Astrocyte of the spinal cord (primary cell): ENCODE measurements at regions not wholly inside any gene's neighbourhood (a gene's known extent, or its start where the extent isn't known, plus 50 kb on each side); places are given as distances from the start of the nearest gene placed in this dataset.
"Not testable (repeated sequence)": the region's sequence is repeated elsewhere in the genome, so short reads cannot be mapped to it uniquely, and the experiment has no call there.

Experiments
- DNase-seq: peaks from one replicate; pipeline ENCODE4 v3.0.0; 2011; ENCODE audit warnings: low read depth, low spot score
- H3K4me3 ChIP-seq: 2 replicates; pipeline ENCODE4 v1.5.1; 2011; ENCODE audit warnings: low read depth, mild to moderate bottlenecking, low read length, moderate library complexity
- in situ Hi-C: cut with HindIII; loops from 2 replicates; pipeline ENCODE4 v1.10.0; 2017; ENCODE audit warnings: low sequenced_read_pairs
- TF ChIP-seq, protein P1 (sequence below): IDR thresholded peaks from 2 replicates; pipeline ENCODE4 v1.5.1; 2012; ENCODE audit warnings: low read depth, mild to moderate bottlenecking, low read length, inconsistent platforms

DNA sequence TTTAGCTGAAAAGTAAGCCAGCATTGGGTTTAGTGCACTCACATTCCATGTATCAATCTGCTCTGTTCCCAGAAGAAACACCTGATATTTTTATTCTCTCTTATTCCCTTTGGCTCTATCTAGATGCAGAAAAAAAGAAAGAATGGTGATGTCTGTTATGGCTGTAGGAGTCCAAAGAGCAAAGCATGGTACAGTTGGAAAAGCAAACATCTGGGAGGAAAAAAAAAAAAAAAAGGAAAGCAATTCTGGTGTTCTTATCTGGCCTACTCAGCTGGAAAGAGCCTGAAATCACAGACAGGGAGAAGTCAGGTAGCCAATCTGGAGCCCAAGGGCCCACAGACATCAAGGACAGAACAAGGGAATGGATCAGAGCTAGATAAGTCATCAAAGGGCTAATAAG is 293.9 kb downstream of the DUSP6 start:
- no peak for DNase-seq
- no peak overlapping the region for H3K4me3 ChIP-seq
- TF ChIP-seq, protein P1, sequence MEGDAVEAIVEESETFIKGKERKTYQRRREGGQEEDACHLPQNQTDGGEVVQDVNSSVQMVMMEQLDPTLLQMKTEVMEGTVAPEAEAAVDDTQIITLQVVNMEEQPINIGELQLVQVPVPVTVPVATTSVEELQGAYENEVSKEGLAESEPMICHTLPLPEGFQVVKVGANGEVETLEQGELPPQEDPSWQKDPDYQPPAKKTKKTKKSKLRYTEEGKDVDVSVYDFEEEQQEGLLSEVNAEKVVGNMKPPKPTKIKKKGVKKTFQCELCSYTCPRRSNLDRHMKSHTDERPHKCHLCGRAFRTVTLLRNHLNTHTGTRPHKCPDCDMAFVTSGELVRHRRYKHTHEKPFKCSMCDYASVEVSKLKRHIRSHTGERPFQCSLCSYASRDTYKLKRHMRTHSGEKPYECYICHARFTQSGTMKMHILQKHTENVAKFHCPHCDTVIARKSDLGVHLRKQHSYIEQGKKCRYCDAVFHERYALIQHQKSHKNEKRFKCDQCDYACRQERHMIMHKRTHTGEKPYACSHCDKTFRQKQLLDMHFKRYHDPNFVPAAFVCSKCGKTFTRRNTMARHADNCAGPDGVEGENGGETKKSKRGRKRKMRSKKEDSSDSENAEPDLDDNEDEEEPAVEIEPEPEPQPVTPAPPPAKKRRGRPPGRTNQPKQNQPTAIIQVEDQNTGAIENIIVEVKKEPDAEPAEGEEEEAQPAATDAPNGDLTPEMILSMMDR, result no peak
- in situ Hi-C loops, result no loop called here

DNA sequence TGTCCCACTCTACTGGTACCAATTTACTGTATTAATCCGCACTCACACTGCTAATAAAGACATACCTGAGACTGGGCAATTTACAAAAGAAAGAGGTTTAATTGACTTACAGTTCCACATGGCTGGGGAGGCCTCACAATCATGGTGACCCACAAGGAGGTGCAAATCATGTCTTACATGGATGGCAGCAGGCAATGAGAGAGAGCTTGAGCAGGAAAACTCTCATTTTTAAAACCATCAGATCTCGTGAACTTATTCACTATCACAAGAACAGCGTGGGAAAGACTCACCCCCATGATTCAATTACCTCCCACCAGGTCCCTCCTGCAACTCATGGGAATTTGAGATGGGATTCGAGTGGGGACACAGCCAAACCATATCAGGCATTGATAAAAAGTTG is 298.5 kb downstream of the DUSP6 start:
- DNase-seq, H3K4me3 ChIP-seq, in situ Hi-C loops: not testable (repeated sequence)

DNA sequence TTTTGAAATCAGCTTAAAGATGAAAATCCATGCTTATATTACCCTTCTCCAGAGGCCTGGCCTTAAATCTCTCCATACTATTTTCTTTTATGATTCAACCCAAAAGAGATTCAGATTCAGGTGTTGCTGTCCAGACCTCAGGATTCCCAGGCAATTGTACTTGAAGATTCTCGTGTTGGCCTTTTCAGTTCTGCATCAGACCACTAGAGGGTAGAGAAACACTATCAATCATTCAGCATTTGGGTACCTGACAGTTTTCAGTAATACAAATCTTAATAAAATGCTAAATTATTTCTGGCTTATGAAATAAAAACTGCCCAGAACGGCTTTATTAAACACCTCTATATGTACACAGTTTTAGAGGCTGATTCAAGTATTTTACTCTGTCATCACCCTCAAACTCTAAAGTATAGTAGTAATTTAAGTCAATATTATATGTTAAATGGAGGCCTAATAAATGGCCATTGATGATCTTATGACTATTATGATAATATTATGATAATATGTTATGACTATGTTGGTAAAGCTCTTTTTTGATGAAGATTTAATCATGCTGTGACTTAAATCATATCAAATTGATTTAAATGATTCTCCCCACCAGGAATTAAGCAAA is 301.1 kb downstream of the DUSP6 start:
- in situ Hi-C loops, result no loop called here

DNA sequence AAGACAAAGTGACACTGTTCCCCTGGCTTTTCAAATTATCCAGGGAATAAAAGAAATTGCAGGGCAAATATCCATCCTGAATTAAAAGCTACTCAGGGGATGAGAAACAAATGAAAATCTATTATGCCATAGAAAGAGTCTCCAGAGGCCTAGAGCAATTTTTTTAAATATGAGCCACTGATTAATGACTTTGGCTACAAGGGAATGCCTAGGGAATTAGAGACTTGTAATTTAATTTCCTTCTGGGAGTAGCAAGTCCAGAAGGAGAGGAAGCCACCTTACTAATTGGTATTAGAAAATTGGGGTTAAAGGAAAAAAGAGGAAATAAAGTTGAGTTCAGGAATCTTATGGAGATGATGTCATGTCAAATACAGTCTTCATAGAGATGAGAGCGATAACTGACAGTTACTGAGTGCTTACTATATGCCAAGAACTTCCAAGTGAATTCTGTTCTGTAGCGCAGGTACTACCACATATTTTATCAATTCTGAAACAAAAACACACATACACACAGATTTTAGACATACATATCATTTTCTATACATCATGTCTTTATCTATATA is 304.4 kb downstream of the DUSP6 start:
- TF ChIP-seq, protein P1, result no peak
- H3K4me3 ChIP-seq, result no peak overlapping the region
- no peak for DNase-seq
- in situ Hi-C loops, result no loop called here

More for the DNA sequence above, 301.1 kb downstream of the DUSP6 start:
- H3K4me3 ChIP-seq, result no peak overlapping the region
- DNase-seq, result peak; percentile 72
- TF ChIP-seq, protein P1, result peak; percentile 81

DNA sequence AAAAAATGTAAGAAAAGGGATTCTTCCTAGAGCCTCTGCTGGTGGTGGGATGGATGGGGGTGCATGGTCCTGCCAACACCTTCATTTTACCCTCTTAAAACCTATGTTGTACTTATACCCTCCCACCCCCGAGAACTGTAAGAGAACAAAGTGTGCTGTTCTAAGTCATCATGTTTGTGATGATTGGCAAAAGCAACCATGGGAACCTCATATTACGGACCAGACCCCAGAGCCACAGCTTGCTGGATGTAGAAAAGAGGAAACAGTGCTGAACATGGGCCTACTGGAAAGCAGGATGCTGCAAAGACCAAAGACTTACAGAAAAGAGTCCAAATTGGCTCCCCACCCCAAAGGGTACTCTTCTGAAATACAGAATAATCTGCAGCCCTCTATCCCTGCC is 311.2 kb downstream of the DUSP6 start:
- in situ Hi-C loops, result no loop called here
- no peak overlapping the region for H3K4me3 ChIP-seq
- TF ChIP-seq, protein P1, result no peak
- DNase-seq, result no peak

DNA sequence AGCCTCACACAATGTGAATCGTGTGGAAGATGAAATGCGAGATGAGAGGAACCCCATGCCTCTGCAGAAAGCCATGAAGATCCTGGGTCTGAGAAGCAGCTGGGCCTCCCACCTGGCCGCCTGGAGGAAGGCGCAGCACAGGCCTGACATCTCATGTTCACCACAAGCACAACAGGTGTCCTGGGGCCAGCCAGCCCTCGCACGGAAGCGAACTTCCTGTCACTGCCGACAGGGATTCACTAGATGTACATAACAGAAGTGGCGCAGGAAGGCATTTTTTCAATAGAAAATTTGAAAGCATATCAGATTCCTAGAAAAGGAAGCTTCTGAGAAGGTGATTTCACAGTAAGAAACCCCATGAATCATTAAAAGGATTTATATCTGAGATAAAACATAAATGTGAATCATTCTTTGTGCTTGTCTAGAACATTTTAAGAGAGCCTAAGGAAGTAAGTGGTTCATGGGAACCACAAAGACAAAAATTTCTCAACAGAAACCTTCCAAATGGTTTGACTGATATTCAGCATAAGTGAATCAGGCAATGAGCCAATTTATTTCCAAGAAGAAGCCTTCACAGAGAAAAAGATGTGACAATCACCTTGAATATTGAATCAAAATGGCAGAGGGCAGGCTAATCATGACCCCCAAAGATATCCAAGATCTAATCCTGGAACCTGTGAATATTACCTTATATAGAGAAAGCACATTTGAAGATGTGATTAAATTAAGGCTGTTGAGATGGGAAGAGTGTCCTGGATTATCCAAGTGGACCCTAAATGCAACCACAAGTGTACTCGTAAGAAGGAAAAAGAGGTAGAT is 311.9 kb downstream of the DUSP6 start:
- in situ Hi-C loops, result no loop called here
- TF ChIP-seq, protein P1, result no peak
- peak; percentile 37 for DNase-seq
- H3K4me3 ChIP-seq, result no peak overlapping the region
